ENCODE measurements at regions not wholly inside any gene's neighbourhood (a gene's known extent, or its start where the extent isn't known, plus 50 kb on each side); places are given as distances from the start of the nearest gene placed in this dataset.

- Histone ChIP-seq H3K4me3 (no peak overlapping the region), H3K27ac (no peak overlapping the region), H3K36me3 (replicated peaks in 1 of 2; ENCODE audit: insufficient read depth in 1 of 2, low read depth in 2 of 2) (no peaks in the 10 kb centered on the region), H3K27me3 (no peaks in the 10 kb centered on the region), H3K4me1 (no peaks in the 10 kb centered on the region), H3K9me3 (peaks cover 0 to 5% (median 0%) of the 10 kb centered on the region in 3 donors)
- intact Hi-C loops (cut with DNase I) = no loop called here
- no peak for TF ChIP-seq CTCF (IDR thresholded peaks at IDR 0.05)
- TF ChIP-seq POLR2A (IDR thresholded peaks at IDR 0.05) = no peak
- WGBS, 2 donors = 60 to 69% methylated on average over 1 of the region's 1 CpG
- ATAC-seq = no peak
- no peak for DNase-seq
Measured at GRCh38 chr17:62865586-62865985, 57.5 kb upstream of the MARCHF10 start.

GRCh38 chr17:62862251-62862650 is 54.1 kb upstream of the MARCHF10 start:
- Histone ChIP-seq H3K27me3 (no peaks in the 10 kb centered on the region), H3K36me3 (replicated peaks in 1 of 2; ENCODE audit: insufficient read depth in 1 of 2, low read depth in 2 of 2) (no peaks in the 10 kb centered on the region), H3K4me3 (no peak overlapping the region), H3K27ac (no peak overlapping the region), H3K9me3 (peaks cover 0 to 5% (median 0%) of the 10 kb centered on the region in 3 donors), H3K4me1 (no peaks in the 10 kb centered on the region)
- TF ChIP-seq CTCF (IDR thresholded peaks at IDR 0.05) (no peak), POLR2A (IDR thresholded peaks at IDR 0.05) (no peak)
- WGBS, 2 donors = 84 to 89% methylated on average over 2 of the region's 2 CpGs
- DNase-seq (no peak), ATAC-seq (no peak)
- intact Hi-C loops (cut with DNase I) = no loop called here

GRCh38 chr17:62860962-62861873 is 53.1 kb upstream of the MARCHF10 start:
- intact Hi-C loops (cut with DNase I) = no loop called here
- ATAC-seq (no peak), DNase-seq (no peak)
- no peaks in the 10 kb centered on the region for H3K9me3 ChIP-seq
- no peaks in the 10 kb centered on the region for H3K4me1 ChIP-seq
- TF ChIP-seq CTCF (IDR thresholded peaks at IDR 0.05) = no peak
- no peak for TF ChIP-seq POLR2A (IDR thresholded peaks at IDR 0.05)
- no peak overlapping the region for H3K27ac ChIP-seq
- H3K36me3 ChIP-seq (replicated peaks in 1 of 2; ENCODE audit: insufficient read depth in 1 of 2, low read depth in 2 of 2) = no peaks in the 10 kb centered on the region
- WGBS, 2 donors = 53 to 54% methylated on average over 3 to 8 of the region's 8 CpGs
- no peaks in the 10 kb centered on the region for H3K27me3 ChIP-seq
- no peak overlapping the region for H3K4me3 ChIP-seq

GRCh38 chr17:62859146-62859545 is 51.0 kb upstream of the MARCHF10 start:
- 78 to 90% methylated on average over 3 of the region's 3 CpGs for WGBS, 2 donors
- no peaks in the 10 kb centered on the region for H3K27me3 ChIP-seq
- no peaks in the 10 kb centered on the region for H3K36me3 ChIP-seq (replicated peaks in 1 of 2; ENCODE audit: insufficient read depth in 1 of 2, low read depth in 2 of 2)
- intact Hi-C loops (cut with DNase I) = no loop called here
- no peak overlapping the region for H3K4me3 ChIP-seq
- H3K27ac ChIP-seq = no peak overlapping the region
- TF ChIP-seq CTCF (IDR thresholded peaks at IDR 0.05) (no peak), POLR2A (IDR thresholded peaks at IDR 0.05) (no peak)
- DNase-seq (no peak), ATAC-seq (no peak)
- no peaks in the 10 kb centered on the region for H3K9me3 ChIP-seq
- no peaks in the 10 kb centered on the region for H3K4me1 ChIP-seq

All from body of pancreas (tissue), 4 donors.